Thyroid gland (tissue), 4 donors: ENCODE measurements at regions not wholly inside any gene's neighbourhood (a gene's known extent, or its start where the extent isn't known, plus 50 kb on each side); places are given as distances from the start of the nearest gene placed in this dataset.

Source experiments
- DNase-seq, 2 donors: peaks; one replicate each; pipeline ENCODE4 v3.0.0-alpha.2; 2019
- H3K27ac ChIP-seq, 3 donors: fragments of 200-600 bp; sonication (generic); 1 replicate in 2 of 3; 2 replicates in 1 of 3; pipeline ENCODE4 v1.5.1; 2016 to 2019; ENCODE audit warnings: mild to moderate bottlenecking in 1 of 3, moderate library complexity in 1 of 3
- H3K27me3 ChIP-seq: fragments of 200-600 bp; sonication (generic); one replicate; pipeline ENCODE4 v1.5.1; 2019
- H3K36me3 ChIP-seq, 2 donors: fragments of 200-600 bp; sonication (generic); one replicate each; pipeline ENCODE4 v1.5.1; 2016 to 2019
- H3K4me1 ChIP-seq, 2 donors: fragments of 200-600 bp; sonication (generic); one replicate each; pipeline ENCODE4 v1.5.1; 2017 to 2019
- H3K4me3 ChIP-seq, 3 donors: fragments of 200-600 bp; sonication (generic); replicated peaks in 1 of 3; 1 replicate in 2 of 3; 2 replicates in 1 of 3; pipeline ENCODE4 v1.5.1; 2016; ENCODE audit warnings: mild to moderate bottlenecking in 1 of 3
- H3K9me3 ChIP-seq: fragments of 200-600 bp; sonication (generic); one replicate; pipeline ENCODE4 v1.5.1; 2017
- CTCF ChIP-seq, 6 experiments: fragments of 200-600 bp in 3 of 6; fragments of 450-650 bp in 3 of 6; sonication (generic) in 3 of 6; IDR thresholded peaks; one replicate each; pipeline ENCODE4 v1.5.1; 2016 to 2019; ENCODE audit warnings: antibody characterized with exemption in 6 of 6, mild to moderate bottlenecking in 2 of 6, inconsistent platforms in 1 of 6, moderate library complexity in 1 of 6
- POLR2A ChIP-seq, 2 donors: fragments of 450-650 bp; IDR thresholded peaks; one replicate each; pipeline ENCODE4 v1.6.1; 2017; ENCODE audit warnings: antibody characterized with exemption in 2 of 2, mild to moderate bottlenecking in 2 of 2, moderate library complexity in 1 of 2
- WGBS, 2 donors: methylation state at CpG; one replicate each; pipeline ENCODE4 v1.1.5; 2017; 5-methylcytosine and 5-hydroxymethylcytosine counted together
- intact Hi-C: fragments of 100-400 bp; cut with DNase I; formaldehyde crosslinking; loops from one replicate; pipeline ENCODE4 v1.15.1; 2023

- DNase-seq = peak; percentile 43 to 45
- Histone ChIP-seq H3K4me1 (peaks cover 38 to 39% of the 10 kb centered on the region in 2 donors), H3K9me3 (no peaks in the 10 kb centered on the region), H3K4me3 (no peak overlapping the region), H3K27ac (peak overlapping the region; percentile 28 to 39 (median 30)), H3K27me3 (no peaks in the 10 kb centered on the region), H3K36me3 (no peaks in the 10 kb centered on the region)
- intact Hi-C loops = no loop called here
- TF ChIP-seq POLR2A (IDR thresholded peaks at IDR 0.05) (no peak), CTCF (IDR thresholded peaks at IDR 0.05) (no peak)
- WGBS, 2 donors = 68 to 73% methylated on average over 13 of the region's 13 CpGs
Measured at GRCh38 chr18:49655266-49656072, 93.6 kb downstream of the LIPG start.

GRCh38 chr18:49654347-49654746 lies 92.5 kb downstream of the LIPG start:
- Histone ChIP-seq H3K4me3 (no peak overlapping the region), H3K36me3 (no peaks in the 10 kb centered on the region), H3K4me1 (peaks cover 42 to 44% of the 10 kb centered on the region in 2 donors), H3K9me3 (no peaks in the 10 kb centered on the region), H3K27ac (no peak overlapping the region), H3K27me3 (no peaks in the 10 kb centered on the region)
- WGBS, 2 donors = 91 to 94% methylated on average over 2 of the region's 2 CpGs
- no peak for TF ChIP-seq POLR2A (IDR thresholded peaks at IDR 0.05)
- TF ChIP-seq CTCF (IDR thresholded peaks at IDR 0.05) = no peak
- intact Hi-C loops = no loop called here
- no peak for DNase-seq

GRCh38 chr18:49652881-49653724 lies 91.2 kb downstream of the LIPG start:
- 70 to 71% methylated on average over 6 of the region's 6 CpGs for WGBS, 2 donors
- TF ChIP-seq POLR2A (IDR thresholded peaks at IDR 0.05) (no peak), CTCF (IDR thresholded peaks at IDR 0.05) (no peak)
- Histone ChIP-seq H3K9me3 (no peaks in the 10 kb centered on the region), H3K4me1 (peaks cover 37 to 38% of the 10 kb centered on the region in 2 donors), H3K36me3 (no peaks in the 10 kb centered on the region), H3K27me3 (no peaks in the 10 kb centered on the region), H3K4me3 (no peak overlapping the region), H3K27ac (peak overlapping the region; percentile 7 to 69 (median 47))
- intact Hi-C loops = no loop called here
- no peak for DNase-seq

GRCh38 chr18:49651033-49651432 lies 89.2 kb downstream of the LIPG start:
- DNase-seq = peak; percentile 69 to 73
- H3K9me3 ChIP-seq = no peaks in the 10 kb centered on the region
- intact Hi-C loops = no loop called here
- peak overlapping the region; percentile 24 to 76 (median 61) for H3K27ac ChIP-seq
- WGBS, 2 donors = 52% methylated on average over 6 of the region's 6 CpGs
- H3K4me1 ChIP-seq = peaks cover 42 to 49% of the 10 kb centered on the region in 2 donors
- H3K27me3 ChIP-seq = no peaks in the 10 kb centered on the region
- no peak overlapping the region for H3K4me3 ChIP-seq
- H3K36me3 ChIP-seq = no peaks in the 10 kb centered on the region
- no peak for TF ChIP-seq CTCF (IDR thresholded peaks at IDR 0.05)
- no peak for TF ChIP-seq POLR2A (IDR thresholded peaks at IDR 0.05)
